Loucy (cell line): ENCODE measurements at regions not wholly inside any gene's neighbourhood (a gene's known extent, or its start where the extent isn't known, plus 50 kb on each side); places are given as distances from the start of the nearest gene placed in this dataset.
"Not testable (repeated sequence)": the region's sequence is repeated elsewhere in the genome, so short reads cannot be mapped to it uniquely, and the experiment has no call there.

Experiments used
- EZH2phosphoT487 ChIP-seq: fragments of 200-600 bp; IDR thresholded peaks from 2 replicates; pipeline ENCODE4 v1.6.1; 2018; ENCODE audit warnings: antibody characterized with exemption, mild to moderate bottlenecking, moderate library complexity, borderline replicate concordance
- TF ChIP-seq, protein P1 (sequence below): fragments of 200-600 bp; sonication (generic); conservative IDR thresholded peaks from 2 replicates; pipeline ENCODE4 v1.5.1; 2014; ENCODE audit warnings: mild to moderate bottlenecking, antibody characterized with exemption, low read length

DNA sequence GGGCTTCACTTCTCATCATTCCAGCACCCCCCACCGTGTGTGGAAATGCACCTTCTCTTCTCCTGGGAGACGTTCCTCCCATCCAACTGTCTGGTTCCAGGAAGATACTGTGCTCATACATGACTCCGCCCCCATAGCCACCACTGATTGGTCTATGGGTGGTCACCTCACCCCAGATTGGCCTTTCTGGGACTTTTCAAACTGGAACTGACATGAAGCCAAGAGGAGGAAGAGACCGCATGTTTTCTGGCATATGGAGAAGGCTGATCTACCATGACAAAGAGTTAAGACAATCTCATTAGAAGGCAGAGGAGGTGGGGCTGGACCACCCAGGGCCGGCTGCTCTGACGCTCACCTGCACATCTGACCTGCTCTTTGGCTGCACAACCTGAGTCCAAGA lies 294.2 kb downstream of the ADGRD1 start:
- TF ChIP-seq, protein P1, sequence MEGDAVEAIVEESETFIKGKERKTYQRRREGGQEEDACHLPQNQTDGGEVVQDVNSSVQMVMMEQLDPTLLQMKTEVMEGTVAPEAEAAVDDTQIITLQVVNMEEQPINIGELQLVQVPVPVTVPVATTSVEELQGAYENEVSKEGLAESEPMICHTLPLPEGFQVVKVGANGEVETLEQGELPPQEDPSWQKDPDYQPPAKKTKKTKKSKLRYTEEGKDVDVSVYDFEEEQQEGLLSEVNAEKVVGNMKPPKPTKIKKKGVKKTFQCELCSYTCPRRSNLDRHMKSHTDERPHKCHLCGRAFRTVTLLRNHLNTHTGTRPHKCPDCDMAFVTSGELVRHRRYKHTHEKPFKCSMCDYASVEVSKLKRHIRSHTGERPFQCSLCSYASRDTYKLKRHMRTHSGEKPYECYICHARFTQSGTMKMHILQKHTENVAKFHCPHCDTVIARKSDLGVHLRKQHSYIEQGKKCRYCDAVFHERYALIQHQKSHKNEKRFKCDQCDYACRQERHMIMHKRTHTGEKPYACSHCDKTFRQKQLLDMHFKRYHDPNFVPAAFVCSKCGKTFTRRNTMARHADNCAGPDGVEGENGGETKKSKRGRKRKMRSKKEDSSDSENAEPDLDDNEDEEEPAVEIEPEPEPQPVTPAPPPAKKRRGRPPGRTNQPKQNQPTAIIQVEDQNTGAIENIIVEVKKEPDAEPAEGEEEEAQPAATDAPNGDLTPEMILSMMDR: not testable (repeated sequence)
- TF ChIP-seq EZH2phosphoT487: not testable (repeated sequence)
